ENCODE measurements at regions not wholly inside any gene's neighbourhood (a gene's known extent, or its start where the extent isn't known, plus 50 kb on each side); places are given as distances from the start of the nearest gene placed in this dataset.

- TF ChIP-seq NONO (IDR thresholded peaks at IDR 0.05; ENCODE audit: low read depth in 2 of 2, low read length in 1 of 2) (no peak), POLR2B (IDR thresholded peaks at IDR 0.05; ENCODE audit: low read depth, partially characterized antibody) (no peak), ZNF695 (CRISPR knock-in tag; IDR thresholded peaks at IDR 0.05) (no peak), JUNB (CRISPR knock-in tag; conservative IDR thresholded peaks at IDR 0.05) (no peak)
Observed at GRCh38 chr7:16167526-16167925, 253.8 kb downstream of the CRPPA start (continued).

GRCh38 chr7:16144361-16144760, 277.0 kb downstream of the CRPPA start:
- no peak for ATAC-seq
- no peak overlapping the region for H3K9ac ChIP-seq (ENCODE audit: insufficient read depth in 1 of 2, low read depth in 2 of 2, low read length in 2 of 2)
- no peak overlapping the region for H3K4me3 ChIP-seq
- DNase-seq (ENCODE audit: extremely low read depth in 1 of 4, low spot score in 3 of 4), result no peak
- WGBS (ENCODE audit: insufficient coverage, low coverage, missing lambda C conversion rate), result 69% methylated on average over 4 of the region's 4 CpGs
- FAIRE-seq, result no peak
- no peaks in the 10 kb centered on the region for H3K36me3 ChIP-seq (ENCODE audit: control insufficient read depth, insufficient read depth, low read length)
- no TSS peak for BruUV-seq (replicated peaks)
- no peak overlapping the region for H3K27ac ChIP-seq (ENCODE audit: extremely low read depth, low read depth, low read length)
- intact Hi-C loops (cut with micrococcal nuclease), result no loop called here
- in situ Hi-C loops (cut with MboI), result no loop called here
- H3K4me1 ChIP-seq (replicated peaks in 1 of 2; ENCODE audit: control insufficient read depth in 2 of 2, insufficient read depth in 2 of 2, low read length in 2 of 2), result no peaks in the 10 kb centered on the region
- CTCF ChIA-PET (ENCODE audit: low intra/inter-chr PET ratio), result no interaction called here
- no peak overlapping the region for H2AFZ ChIP-seq (ENCODE audit: low read depth, low read length)
- no peaks in the 10 kb centered on the region for H3K9me1 ChIP-seq (ENCODE audit: control insufficient read depth, insufficient read depth, low read length)
- no peaks in the 10 kb centered on the region for H3K79me2 ChIP-seq (ENCODE audit: control insufficient read depth, insufficient read depth, low read length)
- H3K4me2 ChIP-seq (ENCODE audit: insufficient read depth, low read length), result no peak overlapping the region
- H3K9me3 ChIP-seq (replicated peaks; ENCODE audit: control insufficient read depth, insufficient read depth, low read depth, low read length), result peaks cover 9% of the 10 kb centered on the region
- no peaks in the 10 kb centered on the region for H3K27me3 ChIP-seq (ENCODE audit: control insufficient read depth in 2 of 2, insufficient read depth in 2 of 2, low read length in 2 of 2)
- POLR2A ChIA-PET, result no interaction called here
- H4K20me1 ChIP-seq (replicated peaks; ENCODE audit: control insufficient read depth, insufficient read depth, low read length), result no peaks in the 10 kb centered on the region
- TF ChIP-seq ZC3H8 (IDR thresholded peaks at IDR 0.05), result no peak
- TF ChIP-seq FOXK1 (CRISPR knock-in tag; IDR thresholded peaks at IDR 0.05; ENCODE audit: borderline replicate concordance), result no peak
- TF ChIP-seq SMARCB1 (IDR thresholded peaks at IDR 0.05; ENCODE audit: insufficient read length, low read depth), result no peak
- TF ChIP-seq E2F5 (CRISPR knock-in tag; IDR thresholded peaks at IDR 0.05), result no peak
- no peak for TF ChIP-seq ZNF165 (CRISPR knock-in tag; IDR thresholded peaks at IDR 0.05; ENCODE audit: borderline replicate concordance)
- no peak for TF ChIP-seq GTF2F1 (IDR thresholded peaks at IDR 0.05; ENCODE audit: low read depth, low read length)
- TF ChIP-seq LCOR (CRISPR knock-in tag; IDR thresholded peaks at IDR 0.05), result no peak
- TF ChIP-seq SIN3B (IDR thresholded peaks at IDR 0.05; ENCODE audit: low read depth), result no peak
- TF ChIP-seq ZNF133 (CRISPR knock-in tag; IDR thresholded peaks at IDR 0.05), result no peak
- no peak for TF ChIP-seq PTRF (tag; IDR thresholded peaks at IDR 0.05)
- no peak for TF ChIP-seq MAFF (IDR thresholded peaks at IDR 0.05; ENCODE audit: low read length)
- no peak for TF ChIP-seq PRDM10 (IDR thresholded peaks at IDR 0.05; ENCODE audit: partially characterized antibody)
- no peak for TF ChIP-seq ZNF668 (CRISPR knock-in tag; IDR thresholded peaks at IDR 0.05)
- TF ChIP-seq SMC3 (conservative IDR thresholded peaks at IDR 0.05; ENCODE audit: insufficient read depth, low read depth, low read length), result no peak
- TF ChIP-seq DEAF1 (CRISPR knock-in tag; IDR thresholded peaks at IDR 0.05), result no peak
